IMR-90 (cell line): ENCODE measurements at regions not wholly inside any gene's neighbourhood (a gene's known extent, or its start where the extent isn't known, plus 50 kb on each side); places are given as distances from the start of the nearest gene placed in this dataset.

Experiments used
- ATAC-seq: fragments of 200-7000 bp; cut with Tn5 transposase; 2 replicates; pipeline ENCODE4 v1.9.1; 2020; ENCODE audit warnings: low read depth, mild to moderate bottlenecking, moderate library complexity
- BruUV-seq: library from RNA; stranded (reverse); fragments of 400-500 nt; replicated peaks from 2 replicates; lab custom pipeline; 2021; lab: Mats Ljungman, UMichigan
- CTCF ChIA-PET: fragments of 300-600 bp; formaldehyde crosslinking; extraction: SDS; loops from one replicate; lab custom pipeline; 2021; ENCODE audit warnings: antibody characterized with exemption; lab: Yijun Ruan, JAX
- POLR2A ChIA-PET: fragments of 300-600 bp; sonication (Branson Sonifier 250); formaldehyde crosslinking; loops from one replicate; lab custom pipeline; 2022; ENCODE audit warnings: antibody characterized with exemption; ENCODE audit not compliant: unreplicated experiment; lab: Charles Lee
- DNase-seq: peaks from one replicate; pipeline ENCODE4 v3.0.0; 2013
- H2AFZ ChIP-seq: replicated peaks from 2 replicates; pipeline ENCODE3; 2013; ENCODE audit warnings: low read length, mild to moderate bottlenecking; ENCODE audit not compliant: poor library complexity
- H2AK5ac ChIP-seq: 2 replicates; pipeline ENCODE4 v1.6.1; 2013; ENCODE audit warnings: low read depth, low read length, inconsistent platforms
- H2AK9ac ChIP-seq: replicated peaks from 2 replicates; pipeline ENCODE3; 2013; ENCODE audit warnings: mild to moderate bottlenecking, low read depth, low read length, moderate library complexity; ENCODE audit not compliant: poor library complexity
- H2BK120ac ChIP-seq: 2 replicates; pipeline ENCODE4 v1.6.1; 2013; ENCODE audit warnings: low read depth, low read length, inconsistent platforms
- H2BK15ac ChIP-seq: 3 replicates; pipeline ENCODE4 v1.6.1; 2013; ENCODE audit warnings: low read depth, low read length, inconsistent platforms
- H2BK20ac ChIP-seq: 2 replicates; pipeline ENCODE4 v1.6.1; 2013; ENCODE audit warnings: low read depth, mild to moderate bottlenecking, inconsistent platforms, low read length, moderate library complexity
- H2BK5ac ChIP-seq: 2 replicates; pipeline ENCODE4 v1.6.1; 2013; ENCODE audit warnings: mild to moderate bottlenecking, low read depth, low read length, inconsistent platforms; ENCODE audit not compliant: poor library complexity, severe bottlenecking
- H3K14ac ChIP-seq: replicated peaks from 2 replicates; pipeline ENCODE4 v1.6.1; 2013; ENCODE audit warnings: low read depth, low read length, inconsistent platforms
- H3K18ac ChIP-seq: 2 replicates; pipeline ENCODE4 v1.6.1; 2013; ENCODE audit warnings: low read depth, low read length, control low read depth
- H3K23ac ChIP-seq: 2 replicates; pipeline ENCODE4 v1.6.1; 2013; ENCODE audit warnings: low read depth, low read length, inconsistent platforms
- H3K27ac ChIP-seq: 2 replicates; pipeline ENCODE4 v1.5.1; 2013; ENCODE audit warnings: mild to moderate bottlenecking, control low read depth, low read length; ENCODE audit not compliant: insufficient read depth
- H3K27me3 ChIP-seq: 2 replicates; pipeline ENCODE4 v1.6.1; 2013; ENCODE audit warnings: low read length; ENCODE audit not compliant: control insufficient read depth, insufficient read depth
- H3K36me3 ChIP-seq: 2 replicates; pipeline ENCODE4 v1.6.1; 2013; ENCODE audit warnings: low read length, mixed read lengths; ENCODE audit not compliant: control insufficient read depth, insufficient read depth
- H3K4ac ChIP-seq: 2 replicates; pipeline ENCODE4 v1.6.1; 2013; ENCODE audit warnings: low read depth, low read length, inconsistent platforms
- H3K4me1 ChIP-seq: 2 replicates; pipeline ENCODE4 v1.6.1; 2013; ENCODE audit warnings: low read length, mixed read lengths; ENCODE audit not compliant: control insufficient read depth, insufficient read depth
- H3K4me2 ChIP-seq: 2 replicates; pipeline ENCODE4 v1.6.1; 2013; ENCODE audit warnings: low read depth, mild to moderate bottlenecking, control low read depth, low read length, moderate library complexity
- H3K4me3 ChIP-seq: 2 replicates; pipeline ENCODE4 v1.5.1; 2013; ENCODE audit warnings: low read depth, mild to moderate bottlenecking, control low read depth, low read length, moderate library complexity; ENCODE audit not compliant: insufficient read depth
- H3K56ac ChIP-seq: 2 replicates; pipeline ENCODE4 v1.6.1; 2013; ENCODE audit warnings: low read length, inconsistent platforms; ENCODE audit not compliant: insufficient read depth; ENCODE audit errors: extremely low read depth
- H3K79me1 ChIP-seq, 2 experiments: 2 replicates each; pipeline ENCODE4 v1.6.1; 2013; ENCODE audit warnings: low read length in 2 of 2, inconsistent platforms in 1 of 2, low read depth in 1 of 2
- H3K9ac ChIP-seq: 2 replicates; pipeline ENCODE4 v1.6.1; 2013; ENCODE audit warnings: low read depth, low read length, control low read depth
- H3K9me1 ChIP-seq: 2 replicates; pipeline ENCODE4 v1.6.1; 2013; ENCODE audit warnings: low read length, inconsistent platforms; ENCODE audit not compliant: insufficient read depth
- H3K9me3 ChIP-seq: 2 replicates; pipeline ENCODE4 v1.6.1; 2013; ENCODE audit warnings: low read length; ENCODE audit not compliant: control insufficient read depth, insufficient read depth
- H4K20me1 ChIP-seq: 2 replicates; pipeline ENCODE4 v1.6.1; 2013; ENCODE audit warnings: low read length, inconsistent platforms; ENCODE audit not compliant: insufficient read depth
- H4K5ac ChIP-seq: 2 replicates; pipeline ENCODE4 v1.6.1; 2013; ENCODE audit warnings: mild to moderate bottlenecking, low read depth, low read length, control low read depth
- H4K8ac ChIP-seq, 2 experiments: 2 replicates each; pipeline ENCODE4 v1.6.1; 2013; ENCODE audit warnings: low read depth in 2 of 2, low read length in 2 of 2, control low read depth in 1 of 2, inconsistent platforms in 1 of 2
- H4K91ac ChIP-seq: 2 replicates; pipeline ENCODE4 v1.6.1; 2013; ENCODE audit warnings: low read depth, low read length, inconsistent platforms; ENCODE audit not compliant: insufficient read depth
- BHLHE40 ChIP-seq: fragments of 150-350 bp; IDR thresholded peaks from 2 replicates; pipeline ENCODE4 v1.6.1; 2016; ENCODE audit warnings: mild to moderate bottlenecking, low read depth, low read length
- CEBPB ChIP-seq: IDR thresholded peaks from 2 replicates; pipeline ENCODE4 v1.6.1; 2012; ENCODE audit warnings: low read depth, low read length, improper control_type of control experiment
- CHD1 ChIP-seq: IDR thresholded peaks from 2 replicates; pipeline ENCODE4 v1.6.1; 2012; ENCODE audit warnings: low read depth, low read length, improper control_type of control experiment
- CTCF ChIP-seq: conservative IDR thresholded peaks from 2 replicates; pipeline ENCODE4 v1.5.1; 2012; ENCODE audit warnings: mild to moderate bottlenecking, low read depth, low read length, improper control_type of control experiment
- FOS ChIP-seq: fragments of 150-350 bp; IDR thresholded peaks from 2 replicates; pipeline ENCODE4 v1.6.1; 2016; ENCODE audit warnings: low read depth, low read length
- MAFK ChIP-seq: IDR thresholded peaks from 2 replicates; pipeline ENCODE4 v1.6.1; 2012; ENCODE audit warnings: low read depth, low read length, improper control_type of control experiment
- MAZ ChIP-seq: IDR thresholded peaks from 2 replicates; pipeline ENCODE4 v1.6.1; 2012; ENCODE audit warnings: low read depth, mild to moderate bottlenecking, low read length, improper control_type of control experiment, moderate library complexity, borderline replicate concordance
- MXI1 ChIP-seq: IDR thresholded peaks from 2 replicates; pipeline ENCODE4 v1.6.1; 2012; ENCODE audit warnings: low read depth, mild to moderate bottlenecking, low read length, moderate library complexity, borderline replicate concordance
- NFE2L2 ChIP-seq: fragments of 150-350 bp; IDR thresholded peaks from 2 replicates; pipeline ENCODE4 v1.6.1; 2016; ENCODE audit warnings: low read depth, mild to moderate bottlenecking, low read length
- POLR2A ChIP-seq: IDR thresholded peaks from 2 replicates; pipeline ENCODE4 v1.6.1; 2012; ENCODE audit warnings: mild to moderate bottlenecking, low read depth, low read length
- RAD21 ChIP-seq: IDR thresholded peaks from 2 replicates; pipeline ENCODE4 v1.6.1; 2012; ENCODE audit warnings: low read length, improper control_type of control experiment
- RCOR1 ChIP-seq: IDR thresholded peaks from 2 replicates; pipeline ENCODE4 v1.6.1; 2012; ENCODE audit warnings: mild to moderate bottlenecking, low read length, improper control_type of control experiment; ENCODE audit not compliant: insufficient replicate concordance
- RFX5 ChIP-seq: IDR thresholded peaks from 2 replicates; pipeline ENCODE4 v1.8.0; 2012; ENCODE audit warnings: low read depth, mild to moderate bottlenecking, low read length, moderate library complexity
- SMC3 ChIP-seq: fragments of 150-350 bp; IDR thresholded peaks from 2 replicates; pipeline ENCODE4 v1.6.1; 2016; ENCODE audit warnings: low read depth, mild to moderate bottlenecking, antibody characterized with exemption, low read length, moderate library complexity
- USF2 ChIP-seq: fragments of 150-350 bp; IDR thresholded peaks from 2 replicates; pipeline ENCODE4 v1.6.1; 2017; ENCODE audit warnings: mild to moderate bottlenecking, antibody characterized with exemption, low read length, low read depth
- dilution Hi-C: fragments of 300-500 bp; cut with HindIII; formaldehyde crosslinking; loops from one replicate; pipeline ENCODE4 v1.14.3; 2018; ENCODE audit warnings: low sequenced_read_pairs; ENCODE audit not compliant: unreplicated experiment
- in situ Hi-C: fragments of 300-500 bp; cut with MboI; formaldehyde crosslinking; loops from 3 replicates; pipeline ENCODE4 v1.14.3; 2019; ENCODE audit warnings: low sequenced_read_pairs, inconsistent platforms, mixed read lengths
- intact Hi-C: fragments of 100-400 bp; cut with micrococcal nuclease; formaldehyde crosslinking; loops from 2 replicates; pipeline ENCODE4 v1.10.0; 2022
- TF ChIP-seq, protein P1 (sequence below): fragments of 150-350 bp; IDR thresholded peaks from 2 replicates; pipeline ENCODE4 v1.6.1; 2016; ENCODE audit warnings: low read depth, mild to moderate bottlenecking, low read length, moderate library complexity, borderline replicate concordance

GRCh38 chr3:177381070-177381469 lies 183.8 kb upstream of the TBL1XR1 start:
- H2BK120ac ChIP-seq, result no peak overlapping the region
- H3K27me3 ChIP-seq, result no peaks in the 10 kb centered on the region
- no peak overlapping the region for H3K14ac ChIP-seq
- H3K9me1 ChIP-seq, result no peaks in the 10 kb centered on the region
- dilution Hi-C loops (no loop called here), in situ Hi-C loops (no loop called here), intact Hi-C loops (no loop called here)
- H3K23ac ChIP-seq, result no peak overlapping the region
- ChIA-PET POLR2A (no interaction called here), CTCF (no interaction called here)
- no peak overlapping the region for H3K4me3 ChIP-seq
- H2BK15ac ChIP-seq, result no peak overlapping the region
- no peak overlapping the region for H2BK20ac ChIP-seq
- DNase-seq (no peak), ATAC-seq (no peak)
- no peak overlapping the region for H3K4ac ChIP-seq
- H3K18ac ChIP-seq, result no peak overlapping the region
- no peaks in the 10 kb centered on the region for H3K79me1 ChIP-seq
- H3K9ac ChIP-seq, result no peak overlapping the region
- no peaks in the 10 kb centered on the region for H4K20me1 ChIP-seq
- H3K36me3 ChIP-seq, result no peaks in the 10 kb centered on the region
- no peak overlapping the region for H3K27ac ChIP-seq
- H2AK9ac ChIP-seq, result no peak overlapping the region
- no peak overlapping the region for H4K91ac ChIP-seq
- H3K4me1 ChIP-seq, result no peaks in the 10 kb centered on the region; the same call in 1 of the 2 replicates
- no peak for TF ChIP-seq RFX5
- TF ChIP-seq RCOR1, result no peak
- no peak for TF ChIP-seq CHD1
- TF ChIP-seq POLR2A, result no peak
- TF ChIP-seq MAFK, result no peak
- no peak for TF ChIP-seq MXI1
- no peak for TF ChIP-seq USF2
- TF ChIP-seq CEBPB, result no peak
- TF ChIP-seq, protein P1, sequence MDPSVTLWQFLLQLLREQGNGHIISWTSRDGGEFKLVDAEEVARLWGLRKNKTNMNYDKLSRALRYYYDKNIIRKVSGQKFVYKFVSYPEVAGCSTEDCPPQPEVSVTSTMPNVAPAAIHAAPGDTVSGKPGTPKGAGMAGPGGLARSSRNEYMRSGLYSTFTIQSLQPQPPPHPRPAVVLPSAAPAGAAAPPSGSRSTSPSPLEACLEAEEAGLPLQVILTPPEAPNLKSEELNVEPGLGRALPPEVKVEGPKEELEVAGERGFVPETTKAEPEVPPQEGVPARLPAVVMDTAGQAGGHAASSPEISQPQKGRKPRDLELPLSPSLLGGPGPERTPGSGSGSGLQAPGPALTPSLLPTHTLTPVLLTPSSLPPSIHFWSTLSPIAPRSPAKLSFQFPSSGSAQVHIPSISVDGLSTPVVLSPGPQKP, result no peak
- TF ChIP-seq BHLHE40, result no peak
- no peak for TF ChIP-seq SMC3
- TF ChIP-seq NFE2L2, result no peak
- no peak for TF ChIP-seq MAZ
- no peak for TF ChIP-seq FOS
- no peak for TF ChIP-seq RAD21
- no peak for TF ChIP-seq CTCF
- no peak overlapping the region for H2AK5ac ChIP-seq
- no peak overlapping the region for H3K56ac ChIP-seq
- H4K8ac ChIP-seq, result no peak overlapping the region
- no TSS peak for BruUV-seq
- H3K4me2 ChIP-seq, result no peak overlapping the region
- no peak overlapping the region for H2AFZ ChIP-seq
- peaks cover 6% of the 10 kb centered on the region for H3K9me3 ChIP-seq
- no peak overlapping the region for H4K5ac ChIP-seq
- no peak overlapping the region for H2BK5ac ChIP-seq
